ENCODE measurements at regions not wholly inside any gene's neighbourhood (a gene's known extent, or its start where the extent isn't known, plus 50 kb on each side); places are given as distances from the start of the nearest gene placed in this dataset.
"Not testable (repeated sequence)": the region's sequence is repeated elsewhere in the genome, so short reads cannot be mapped to it uniquely, and the experiment has no call there.

GRCh38 chr2:11080253-11081115, 74.8 kb upstream of the SLC66A3 start:
- intact Hi-C loops (cut with DNase I; ENCODE audit: low total_unique reads), result no loop called here
- Histone ChIP-seq H3K27ac (no peak overlapping the region), H3K27me3 (no peaks in the 10 kb centered on the region), H3K36me3 (no peaks in the 10 kb centered on the region), H3K4me1 (no peaks in the 10 kb centered on the region), H3K4me3 (no peak overlapping the region), H3K9me3 (no peaks in the 10 kb centered on the region)
- DNase-seq, result no peak
- TF ChIP-seq CTCF (IDR thresholded peaks at IDR 0.05), result no peak
- no peak for TF ChIP-seq POLR2A (IDR thresholded peaks at IDR 0.05)

- no peak overlapping the region for H3K4me3 ChIP-seq
- H3K4me1 ChIP-seq, result no peaks in the 10 kb centered on the region
- intact Hi-C loops (cut with DNase I; ENCODE audit: low total_unique reads), result no loop called here
- no peaks in the 10 kb centered on the region for H3K36me3 ChIP-seq
- no peaks in the 10 kb centered on the region for H3K9me3 ChIP-seq
- TF ChIP-seq CTCF (IDR thresholded peaks at IDR 0.05), result no peak
- no peak for TF ChIP-seq POLR2A (IDR thresholded peaks at IDR 0.05)
- DNase-seq, result no peak
- no peaks in the 10 kb centered on the region for H3K27me3 ChIP-seq
- H3K27ac ChIP-seq, result no peak overlapping the region
These were observed 72.4 kb upstream of the SLC66A3 start for GRCh38 chr2:11082880-11083279.

DNA sequence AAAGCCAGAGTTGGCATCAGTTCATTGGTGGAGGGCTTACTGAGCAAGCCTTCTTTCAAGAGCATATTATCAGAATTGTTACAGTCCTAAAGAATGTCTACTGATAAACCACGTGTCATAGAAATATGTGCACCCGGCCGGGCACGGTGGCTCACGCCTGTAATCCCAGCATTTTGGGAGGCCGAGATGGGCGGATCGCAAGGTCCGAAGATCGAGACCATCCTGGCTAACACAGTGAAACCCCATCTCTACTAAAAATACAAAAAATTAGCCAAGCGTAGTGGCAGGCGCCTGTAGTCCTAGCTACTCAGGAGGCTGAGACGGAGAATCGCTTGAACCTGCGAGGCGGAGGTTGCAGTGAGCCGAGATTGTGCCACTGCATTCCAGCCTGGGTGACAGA, 66.4 kb upstream of the SLC66A3 start:
- intact Hi-C loops (cut with DNase I; ENCODE audit: low total_unique reads); H3K36me3 ChIP-seq; H3K4me1 ChIP-seq; H3K27ac ChIP-seq; H3K27me3 ChIP-seq; H3K4me3 ChIP-seq; DNase-seq; H3K9me3 ChIP-seq: not testable (repeated sequence)

DNA sequence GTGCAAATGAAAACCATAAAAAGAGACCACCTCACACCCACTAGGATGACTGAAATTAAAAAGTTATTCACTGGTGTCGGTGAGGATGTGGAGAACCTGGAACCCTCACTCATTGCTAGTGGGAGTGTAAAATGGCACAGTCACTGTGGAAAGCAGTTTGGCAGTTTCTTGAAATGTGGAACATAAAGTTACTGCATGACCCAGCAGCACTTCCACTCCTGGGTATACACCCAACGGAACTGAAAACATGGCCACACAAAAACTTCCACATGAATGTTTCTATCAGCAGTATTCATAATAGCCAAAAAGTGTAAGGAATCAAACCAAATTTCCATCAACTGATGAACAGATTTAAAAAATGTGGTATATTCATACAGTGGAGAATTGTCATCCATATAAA, 65.1 kb upstream of the SLC66A3 start:
- Histone ChIP-seq H3K27me3 (no peaks in the 10 kb centered on the region), H3K36me3 (no peaks in the 10 kb centered on the region), H3K4me3 (no peak overlapping the region), H3K27ac (no peak overlapping the region), H3K9me3 (no peaks in the 10 kb centered on the region), H3K4me1 (no peaks in the 10 kb centered on the region)
- no peak for TF ChIP-seq CTCF (IDR thresholded peaks at IDR 0.05)
- TF ChIP-seq POLR2A (IDR thresholded peaks at IDR 0.05), result no peak
- intact Hi-C loops (cut with DNase I; ENCODE audit: low total_unique reads), result no loop called here
- DNase-seq, result no peak

DNA sequence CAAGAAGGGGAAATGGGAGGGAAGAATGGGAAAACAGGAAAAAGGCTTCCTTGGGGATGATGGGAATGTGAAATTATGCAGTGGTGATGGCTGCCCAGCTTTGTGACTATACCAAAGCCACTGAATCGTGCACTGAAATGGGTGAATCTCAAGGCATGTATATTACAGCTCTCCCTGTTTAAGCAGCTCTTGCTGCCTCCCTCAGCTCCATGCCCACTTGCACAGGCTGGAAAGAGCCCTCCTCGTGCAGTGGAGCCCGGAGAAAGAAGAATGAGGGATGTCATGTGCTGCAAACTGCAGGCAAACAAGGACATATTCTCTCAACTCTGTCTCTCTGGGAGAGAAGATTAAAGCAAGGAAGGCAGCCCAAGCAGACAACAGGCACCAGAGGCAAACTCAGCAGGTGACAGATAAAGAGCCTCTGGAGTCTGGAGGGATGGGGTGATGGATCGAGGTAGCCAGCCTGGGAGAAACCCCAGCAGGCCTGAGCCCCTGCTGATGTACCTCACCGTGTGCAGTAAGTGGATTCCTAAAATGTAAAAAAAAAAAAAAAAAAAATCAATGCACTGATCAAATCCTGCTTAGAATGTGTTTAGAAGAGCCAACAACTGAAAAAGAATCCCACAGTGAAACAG, 62.4 kb upstream of the SLC66A3 start:
- no peak overlapping the region for H3K27ac ChIP-seq
- no peaks in the 10 kb centered on the region for H3K4me1 ChIP-seq
- H3K36me3 ChIP-seq, result no peaks in the 10 kb centered on the region
- DNase-seq, result no peak
- H3K27me3 ChIP-seq, result no peaks in the 10 kb centered on the region
- H3K9me3 ChIP-seq, result no peaks in the 10 kb centered on the region
- intact Hi-C loops (cut with DNase I; ENCODE audit: low total_unique reads), result no loop called here
- TF ChIP-seq POLR2A (IDR thresholded peaks at IDR 0.05), result no peak
- no peak for TF ChIP-seq CTCF (IDR thresholded peaks at IDR 0.05)
- H3K4me3 ChIP-seq, result no peak overlapping the region

Data from uterus (tissue), 3 donors.